Pancreas (tissue), 10 donors: ENCODE measurements at regions not wholly inside any gene's neighbourhood (a gene's known extent, or its start where the extent isn't known, plus 50 kb on each side); places are given as distances from the start of the nearest gene placed in this dataset.
"Not testable (repeated sequence)": the region's sequence is repeated elsewhere in the genome, so short reads cannot be mapped to it uniquely, and the experiment has no call there.

Source experiments
- ATAC-seq, 4 donors: fragments of 200-7000 bp; cut with Tn5 transposase; one replicate each; pipeline versions ENCODE4 v1.8.0 to v1.9.1; 2020; ENCODE audit warnings: mild to moderate bottlenecking in 4 of 4, moderate library complexity in 4 of 4
- DNase-seq, 6 donors: peaks; one replicate each; pipeline ENCODE4 v3.0.0-alpha.2; 2020
- FAIRE-seq: peaks from 2 replicates; lab custom pipeline; 2012; peaks lifted over from hg19 to GRCh38; lab: Jason Lieb, UNC
- H3K27ac ChIP-seq, 4 donors: fragments of 200-600 bp; sonication (generic); 1 replicate in 3 of 4; 2 replicates in 1 of 4; pipeline versions ENCODE4 v1.5.0 to v1.8.0; 2020
- H3K27me3 ChIP-seq, 4 donors: fragments of 200-600 bp; one replicate each; pipeline ENCODE4 v1.8.0; 2021
- H3K36me3 ChIP-seq, 3 donors: fragments of 200-600 bp; sonication (generic) in 1 of 3; one replicate each; pipeline versions ENCODE4 v1.5.0 to v1.8.0; 2020 to 2021
- H3K4me1 ChIP-seq, 3 donors: fragments of 200-600 bp; one replicate each; pipeline ENCODE4 v1.8.0; 2021
- H3K4me3 ChIP-seq, 4 donors: fragments of 200-600 bp; sonication (generic) in 2 of 4; one replicate each; pipeline versions ENCODE4 v1.5.0 to v1.8.0; 2020 to 2021
- H3K9me3 ChIP-seq, 4 donors: fragments of 200-600 bp; one replicate each; pipeline ENCODE4 v1.8.0; 2021
- WGBS, 2 donors: extraction: QIAGEN DNeasy Blood & Tissue Kit; methylation state at CpG; one replicate each; pipeline ENCODE4 v1.1.7; 2013; 5-methylcytosine and 5-hydroxymethylcytosine counted together
- intact Hi-C, 3 donors: fragments of 100-400 bp; cut with DNase I; formaldehyde crosslinking; loops; one replicate each; pipeline versions ENCODE4 v1.11.1 to v1.14.2; 2022
- TF ChIP-seq, protein P1 (sequence below), 4 donors: fragments of 200-600 bp; sonication (generic) in 3 of 4; IDR thresholded peaks; one replicate each; pipeline versions ENCODE4 v1.5.0 to v1.8.0; 2021; ENCODE audit warnings: antibody characterized with exemption in 4 of 4
- donor health status: healthy with polysubstance abuse.
- donor health status: DM: no; HTN: no; CAD: no; lungs with moderate emphysema.
- donor health status: DM: no; HTN: no; CAD: no.
- donor health status: control.
- donor health status: control.
- donor health status: Bipolar disorder and iron deficiency.
- donor health status: DM: yes; HTN: yes; CAD: no.
- donor health status: DM: no; HTN: no; CAD: no.
- donor health status: DM: no; HTN: no; CAD: no.
- donor health status: DM: yes; HTN: yes; CAD: no.

DNA sequence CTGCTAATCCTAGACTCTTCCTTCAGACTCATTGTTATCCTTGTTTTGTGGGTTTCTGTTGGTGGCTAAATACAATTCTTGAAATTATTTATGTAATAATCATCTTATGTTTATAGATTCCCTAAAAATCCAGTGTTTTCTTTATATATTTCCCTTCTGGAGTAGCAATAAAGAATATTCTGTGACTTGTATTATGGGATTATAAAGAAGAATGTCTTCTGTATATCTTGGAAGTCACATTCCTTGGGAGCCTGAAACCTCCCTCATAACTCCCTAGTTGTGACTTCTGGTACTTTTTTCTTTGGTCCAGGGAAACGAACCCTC lies 356.1 kb downstream of the TMEM167A start:
- Histone ChIP-seq H3K4me1 (no peaks in the 10 kb centered on the region), H3K9me3 (no peaks in the 10 kb centered on the region), H3K4me3 (no peak overlapping the region), H3K27ac (no peak overlapping the region), H3K36me3 (no peaks in the 10 kb centered on the region), H3K27me3 (no peaks in the 10 kb centered on the region)
- no peak for FAIRE-seq
- DNase-seq = no peak
- intact Hi-C loops = no loop called here
- TF ChIP-seq, protein P1, sequence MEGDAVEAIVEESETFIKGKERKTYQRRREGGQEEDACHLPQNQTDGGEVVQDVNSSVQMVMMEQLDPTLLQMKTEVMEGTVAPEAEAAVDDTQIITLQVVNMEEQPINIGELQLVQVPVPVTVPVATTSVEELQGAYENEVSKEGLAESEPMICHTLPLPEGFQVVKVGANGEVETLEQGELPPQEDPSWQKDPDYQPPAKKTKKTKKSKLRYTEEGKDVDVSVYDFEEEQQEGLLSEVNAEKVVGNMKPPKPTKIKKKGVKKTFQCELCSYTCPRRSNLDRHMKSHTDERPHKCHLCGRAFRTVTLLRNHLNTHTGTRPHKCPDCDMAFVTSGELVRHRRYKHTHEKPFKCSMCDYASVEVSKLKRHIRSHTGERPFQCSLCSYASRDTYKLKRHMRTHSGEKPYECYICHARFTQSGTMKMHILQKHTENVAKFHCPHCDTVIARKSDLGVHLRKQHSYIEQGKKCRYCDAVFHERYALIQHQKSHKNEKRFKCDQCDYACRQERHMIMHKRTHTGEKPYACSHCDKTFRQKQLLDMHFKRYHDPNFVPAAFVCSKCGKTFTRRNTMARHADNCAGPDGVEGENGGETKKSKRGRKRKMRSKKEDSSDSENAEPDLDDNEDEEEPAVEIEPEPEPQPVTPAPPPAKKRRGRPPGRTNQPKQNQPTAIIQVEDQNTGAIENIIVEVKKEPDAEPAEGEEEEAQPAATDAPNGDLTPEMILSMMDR (IDR thresholded peaks at IDR 0.05) = no peak
- ATAC-seq = no peak
- 72 to 89% methylated on average over 1 of the region's 1 CpG for WGBS, 2 donors

DNA sequence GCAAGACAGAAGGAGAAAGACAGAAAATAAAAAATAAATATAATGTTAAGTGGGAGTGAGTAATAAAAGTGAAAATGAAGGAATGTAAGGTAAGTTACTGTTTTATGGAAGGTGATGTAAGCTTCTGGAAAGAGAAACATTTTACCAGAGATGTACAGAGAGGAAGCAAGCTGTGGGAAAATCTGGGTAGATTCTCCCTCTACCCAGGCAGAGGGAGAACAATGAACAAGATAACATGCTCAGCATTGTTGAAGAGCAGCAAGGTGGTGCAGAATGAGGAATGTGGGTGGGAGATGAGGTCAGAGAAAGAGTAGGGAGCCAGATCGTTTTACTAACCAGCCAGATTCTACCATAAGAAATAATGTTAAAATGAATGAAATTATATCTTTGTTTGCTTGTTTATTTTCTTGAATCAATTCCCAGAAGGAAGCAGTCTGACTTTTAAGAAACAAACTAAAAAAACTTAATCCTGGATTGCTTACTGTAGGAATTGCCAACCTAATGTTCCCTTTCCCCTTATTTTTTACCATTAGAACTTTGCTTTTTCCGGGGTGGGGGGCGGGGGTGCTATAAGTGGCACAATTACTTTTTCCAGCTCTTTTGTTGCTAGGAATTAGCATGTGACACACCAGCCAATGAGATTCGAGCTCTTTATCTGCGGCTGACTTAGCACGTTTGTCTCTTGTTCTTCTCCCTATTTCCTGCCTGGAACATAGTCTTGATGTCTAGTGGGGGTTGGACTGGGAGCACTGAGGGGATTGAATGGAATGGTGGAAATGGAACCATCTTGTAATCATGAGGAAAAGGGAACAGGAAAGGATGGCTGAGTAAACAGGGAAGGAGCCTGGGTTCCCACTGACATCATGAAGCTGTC lies 356.7 kb downstream of the TMEM167A start:
- no peaks in the 10 kb centered on the region for H3K27me3 ChIP-seq
- no peak for DNase-seq
- 50 to 51% methylated on average over 6 of the region's 6 CpGs for WGBS, 2 donors
- H3K4me3 ChIP-seq = no peak overlapping the region
- H3K4me1 ChIP-seq = no peaks in the 10 kb centered on the region
- intact Hi-C loops = no loop called here
- ATAC-seq = no peak
- no peaks in the 10 kb centered on the region for H3K36me3 ChIP-seq
- FAIRE-seq = no peak
- H3K27ac ChIP-seq = no peak overlapping the region
- no peaks in the 10 kb centered on the region for H3K9me3 ChIP-seq
- TF ChIP-seq, protein P1 (IDR thresholded peaks at IDR 0.05) = no peak

DNA sequence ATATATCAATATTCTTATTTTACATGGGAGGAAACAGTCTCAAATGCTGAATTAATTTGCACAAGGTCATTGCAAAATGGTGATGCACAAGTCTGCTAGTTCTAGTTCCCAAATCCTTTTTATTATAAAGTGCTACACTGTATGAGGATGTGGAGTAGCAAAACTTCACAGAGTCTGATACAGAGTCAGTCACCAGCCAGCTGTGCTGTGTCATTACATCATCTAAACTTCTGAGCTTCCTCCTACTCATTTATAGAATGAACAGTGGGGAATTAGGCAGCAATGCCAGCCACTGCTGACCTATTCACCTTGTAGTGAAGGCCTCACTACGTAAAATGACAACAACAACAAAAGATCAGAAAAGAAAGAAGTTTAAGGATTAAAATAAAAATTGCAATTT lies 357.8 kb downstream of the TMEM167A start:
- FAIRE-seq = no peak
- WGBS, 2 donors = 87 to 89% methylated on average over 1 of the region's 1 CpG
- H3K27me3 ChIP-seq = no peaks in the 10 kb centered on the region
- peak in 2 of 4 donors; percentile 25 to 39 for ATAC-seq
- TF ChIP-seq, protein P1 (IDR thresholded peaks at IDR 0.05) = no peak
- no peaks in the 10 kb centered on the region for H3K9me3 ChIP-seq
- intact Hi-C loops = no loop called here
- no peak for DNase-seq
- no peak overlapping the region for H3K27ac ChIP-seq
- no peaks in the 10 kb centered on the region for H3K36me3 ChIP-seq
- no peaks in the 10 kb centered on the region for H3K4me1 ChIP-seq
- no peak overlapping the region for H3K4me3 ChIP-seq

DNA sequence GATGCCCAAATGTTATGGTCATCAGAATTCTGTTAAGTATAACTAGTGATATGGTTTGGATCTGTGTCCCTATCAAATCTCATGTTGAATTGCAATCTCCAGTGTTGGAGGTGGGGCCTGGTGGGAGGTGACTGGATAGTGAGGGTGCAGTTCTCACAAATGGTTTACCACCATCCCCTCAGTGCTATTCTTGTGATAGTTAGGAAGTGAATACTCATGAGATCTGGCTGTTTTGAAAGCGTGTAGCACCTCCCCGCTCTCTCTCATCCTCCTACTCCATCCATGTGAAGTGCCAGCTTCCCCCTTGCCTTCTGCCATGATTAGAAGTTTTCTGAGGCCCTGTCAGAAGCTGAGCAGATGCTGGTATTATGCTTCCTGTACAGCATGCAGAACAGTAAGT lies 359.5 kb downstream of the TMEM167A start:
- H3K27ac ChIP-seq = no peak overlapping the region
- no peaks in the 10 kb centered on the region for H3K9me3 ChIP-seq
- no peak for ATAC-seq
- no peak for DNase-seq
- WGBS, 2 donors = 94 to 97% methylated on average over 2 of the region's 2 CpGs
- H3K36me3 ChIP-seq = no peaks in the 10 kb centered on the region
- no peak for FAIRE-seq
- intact Hi-C loops = no loop called here
- no peak overlapping the region for H3K4me3 ChIP-seq
- no peaks in the 10 kb centered on the region for H3K27me3 ChIP-seq
- TF ChIP-seq, protein P1 (IDR thresholded peaks at IDR 0.05) = no peak
- no peaks in the 10 kb centered on the region for H3K4me1 ChIP-seq

DNA sequence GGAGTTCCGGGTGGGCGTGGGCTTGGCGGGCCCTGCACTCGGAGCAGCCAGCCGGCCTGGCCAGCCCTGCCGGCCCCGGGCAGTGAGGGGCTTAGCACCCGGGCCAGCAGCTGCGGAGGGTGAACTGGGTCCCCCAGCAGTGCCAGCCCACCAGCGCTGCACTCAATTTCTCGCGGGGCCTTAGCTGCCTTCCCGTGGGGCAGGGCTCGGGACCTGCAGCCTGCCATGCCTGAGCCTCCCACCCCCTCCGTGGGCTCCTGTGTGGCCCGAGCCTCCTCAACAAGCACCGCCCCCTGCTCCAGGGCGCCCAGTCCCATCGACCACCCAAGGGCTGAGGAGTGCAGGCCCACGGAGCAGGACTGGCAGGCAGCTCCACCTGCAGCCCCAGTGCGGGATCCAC lies 362.5 kb downstream of the TMEM167A start:
- peak in 1 of 6 donors; percentile 41 for DNase-seq
- 94 to 96% methylated on average over 13 to 21 of the region's 21 CpGs for WGBS, 2 donors

More for the DNA sequence above, 362.5 kb downstream of the TMEM167A start:
- intact Hi-C loops, FAIRE-seq, H3K27ac ChIP-seq, H3K4me1 ChIP-seq, H3K36me3 ChIP-seq, ATAC-seq, H3K4me3 ChIP-seq, H3K9me3 ChIP-seq, H3K27me3 ChIP-seq: not testable (repeated sequence)
